ENCODE measurements at regions not wholly inside any gene's neighbourhood (a gene's known extent, or its start where the extent isn't known, plus 50 kb on each side); places are given as distances from the start of the nearest gene placed in this dataset.
"Not testable (repeated sequence)": the region's sequence is repeated elsewhere in the genome, so short reads cannot be mapped to it uniquely, and the experiment has no call there.

GRCh38 chr16:16494114-16494513 lies 115.2 kb downstream of the NPIPA7 start:
- H3K27me3 Mint-ChIP-seq; ATAC-seq; POLR2A ChIA-PET; H3K9me3 Mint-ChIP-seq; DNase-seq; H3K27me3 ChIP-seq (ENCODE audit: control insufficient read depth in 2 of 2, insufficient read depth in 2 of 2, low read length in 2 of 2); H3K36me3 ChIP-seq (ENCODE audit: control insufficient read depth in 2 of 3, insufficient read depth in 3 of 3, low read length in 3 of 3); H3K4me3 Mint-ChIP-seq; H3K27ac ChIP-seq (ENCODE audit: low read depth, low read length); H3K4me1 Mint-ChIP-seq; intact Hi-C loops (cut with micrococcal nuclease); H3K36me3 Mint-ChIP-seq; H3K27ac Mint-ChIP-seq; H3K4me1 ChIP-seq (ENCODE audit: control insufficient read depth in 2 of 2, insufficient read depth in 2 of 2, low read length in 2 of 2); H3K4me3 ChIP-seq (ENCODE audit: low read length); CTCF ChIA-PET; H3K9me3 ChIP-seq (ENCODE audit: control insufficient read depth in 2 of 3, low read length in 3 of 3): not testable (repeated sequence)

DNA sequence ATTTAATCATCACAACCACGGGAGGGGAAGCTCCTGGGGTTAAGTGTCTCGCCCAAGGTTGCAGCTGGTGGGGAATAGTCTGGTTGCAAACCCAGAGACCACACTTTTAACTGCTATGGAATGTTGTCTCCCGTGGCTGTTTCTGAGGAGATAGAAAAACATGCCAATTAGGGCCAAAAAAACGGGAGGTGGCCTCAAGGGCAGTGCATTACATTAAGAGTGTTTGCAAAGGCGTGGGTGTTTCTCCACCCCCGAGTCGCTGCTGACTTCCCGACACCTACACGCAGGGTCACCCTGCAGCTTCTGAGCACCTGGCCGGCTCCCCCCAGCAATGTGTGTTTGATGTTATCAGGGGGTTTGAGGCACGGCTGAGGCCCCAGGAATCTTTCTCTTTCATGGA lies 116.1 kb downstream of the NPIPA7 start:
- intact Hi-C loops (cut with micrococcal nuclease); H3K9me3 ChIP-seq (ENCODE audit: control insufficient read depth in 2 of 3, low read length in 3 of 3); POLR2A ChIA-PET; H3K27ac Mint-ChIP-seq; H3K27me3 ChIP-seq (ENCODE audit: control insufficient read depth in 2 of 2, insufficient read depth in 2 of 2, low read length in 2 of 2); ATAC-seq; CTCF ChIA-PET; H3K4me3 ChIP-seq (ENCODE audit: low read length); H3K4me1 Mint-ChIP-seq; H3K9me3 Mint-ChIP-seq; H3K27me3 Mint-ChIP-seq; H3K4me1 ChIP-seq (ENCODE audit: control insufficient read depth in 2 of 2, insufficient read depth in 2 of 2, low read length in 2 of 2); DNase-seq; H3K27ac ChIP-seq (ENCODE audit: low read depth, low read length); H3K36me3 Mint-ChIP-seq; H3K4me3 Mint-ChIP-seq; H3K36me3 ChIP-seq (ENCODE audit: control insufficient read depth in 2 of 3, insufficient read depth in 3 of 3, low read length in 3 of 3): not testable (repeated sequence)

GRCh38 chr16:16499875-16500274 lies 120.9 kb downstream of the NPIPA7 start:
- not testable (repeated sequence) for H3K9me3 Mint-ChIP-seq, H3K36me3 Mint-ChIP-seq, H3K27ac Mint-ChIP-seq

DNA sequence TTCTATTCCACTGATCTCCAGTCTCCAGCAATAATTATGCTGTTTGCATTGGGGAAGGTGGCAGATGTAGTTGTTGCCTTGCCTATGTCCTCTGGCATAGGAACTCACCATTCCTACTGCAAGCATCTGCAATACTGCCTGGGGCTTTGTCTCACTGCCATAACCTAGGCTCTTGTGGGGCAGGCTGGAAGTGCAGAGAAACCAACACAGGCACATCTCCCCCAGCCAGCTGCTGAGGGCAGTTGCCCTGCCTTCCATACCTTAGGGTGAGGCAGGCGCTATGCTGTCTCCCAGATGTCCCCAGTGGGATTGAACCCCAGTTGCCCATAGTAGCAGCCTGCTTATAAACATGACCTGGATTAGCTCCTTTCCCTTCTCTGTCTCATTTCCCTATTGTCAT lies 128.1 kb downstream of the NPIPA7 start:
- H3K27me3 Mint-ChIP-seq; H3K4me3 Mint-ChIP-seq; DNase-seq; H3K9me3 ChIP-seq (ENCODE audit: control insufficient read depth in 2 of 3, low read length in 3 of 3); H3K27ac Mint-ChIP-seq; POLR2A ChIA-PET; intact Hi-C loops (cut with micrococcal nuclease); ATAC-seq; H3K36me3 ChIP-seq (ENCODE audit: control insufficient read depth in 2 of 3, insufficient read depth in 3 of 3, low read length in 3 of 3); H3K36me3 Mint-ChIP-seq; H3K4me1 Mint-ChIP-seq; H3K4me3 ChIP-seq (ENCODE audit: low read length); CTCF ChIA-PET; H3K9me3 Mint-ChIP-seq; H3K4me1 ChIP-seq (ENCODE audit: control insufficient read depth in 2 of 2, insufficient read depth in 2 of 2, low read length in 2 of 2); H3K27ac ChIP-seq (ENCODE audit: low read depth, low read length); H3K27me3 ChIP-seq (ENCODE audit: control insufficient read depth in 2 of 2, insufficient read depth in 2 of 2, low read length in 2 of 2): not testable (repeated sequence)

More at GRCh38 chr16:16499875-16500274, 120.9 kb downstream of the NPIPA7 start:
- DNase-seq; ATAC-seq; H3K27me3 ChIP-seq (ENCODE audit: control insufficient read depth in 2 of 2, insufficient read depth in 2 of 2, low read length in 2 of 2); intact Hi-C loops (cut with micrococcal nuclease); H3K9me3 ChIP-seq (ENCODE audit: control insufficient read depth in 2 of 3, low read length in 3 of 3); H3K4me1 ChIP-seq (ENCODE audit: control insufficient read depth in 2 of 2, insufficient read depth in 2 of 2, low read length in 2 of 2); H3K4me1 Mint-ChIP-seq; POLR2A ChIA-PET; H3K4me3 Mint-ChIP-seq; CTCF ChIA-PET; H3K4me3 ChIP-seq (ENCODE audit: low read length); H3K27ac ChIP-seq (ENCODE audit: low read depth, low read length); H3K36me3 ChIP-seq (ENCODE audit: control insufficient read depth in 2 of 3, insufficient read depth in 3 of 3, low read length in 3 of 3); H3K27me3 Mint-ChIP-seq: not testable (repeated sequence)

- H3K4me3 Mint-ChIP-seq; H3K4me1 ChIP-seq (ENCODE audit: control insufficient read depth in 2 of 2, insufficient read depth in 2 of 2, low read length in 2 of 2); H3K4me1 Mint-ChIP-seq: not testable (repeated sequence)
Observed at GRCh38 chr16:16508344-16508743, 129.4 kb downstream of the NPIPA7 start.

GRCh38 chr16:16519395-16519794 lies 140.5 kb downstream of the NPIPA7 start:
- H3K4me3 Mint-ChIP-seq, H3K36me3 Mint-ChIP-seq, CTCF ChIA-PET: not testable (repeated sequence)

More at GRCh38 chr16:16508344-16508743, 129.4 kb downstream of the NPIPA7 start:
- H3K4me3 ChIP-seq (ENCODE audit: low read length); POLR2A ChIA-PET; DNase-seq; H3K36me3 Mint-ChIP-seq; H3K36me3 ChIP-seq (ENCODE audit: control insufficient read depth in 2 of 3, insufficient read depth in 3 of 3, low read length in 3 of 3); H3K27me3 ChIP-seq (ENCODE audit: control insufficient read depth in 2 of 2, insufficient read depth in 2 of 2, low read length in 2 of 2); H3K9me3 ChIP-seq (ENCODE audit: control insufficient read depth in 2 of 3, low read length in 3 of 3); H3K9me3 Mint-ChIP-seq; intact Hi-C loops (cut with micrococcal nuclease); CTCF ChIA-PET; ATAC-seq; H3K27ac Mint-ChIP-seq; H3K27me3 Mint-ChIP-seq; H3K27ac ChIP-seq (ENCODE audit: low read depth, low read length): not testable (repeated sequence)

GRCh38 chr16:16521239-16522002 lies 142.5 kb downstream of the NPIPA7 start:
- intact Hi-C loops (cut with micrococcal nuclease); H3K27me3 ChIP-seq (ENCODE audit: control insufficient read depth in 2 of 2, insufficient read depth in 2 of 2, low read length in 2 of 2); H3K27me3 Mint-ChIP-seq; H3K4me1 Mint-ChIP-seq; POLR2A ChIA-PET; ATAC-seq; H3K9me3 Mint-ChIP-seq; H3K9me3 ChIP-seq (ENCODE audit: control insufficient read depth in 2 of 3, low read length in 3 of 3); H3K27ac ChIP-seq (ENCODE audit: low read depth, low read length); DNase-seq; H3K4me3 ChIP-seq (ENCODE audit: low read length); H3K4me3 Mint-ChIP-seq; H3K4me1 ChIP-seq (ENCODE audit: control insufficient read depth in 2 of 2, insufficient read depth in 2 of 2, low read length in 2 of 2); CTCF ChIA-PET; H3K36me3 Mint-ChIP-seq; H3K27ac Mint-ChIP-seq; H3K36me3 ChIP-seq (ENCODE audit: control insufficient read depth in 2 of 3, insufficient read depth in 3 of 3, low read length in 3 of 3): not testable (repeated sequence)

More at GRCh38 chr16:16519395-16519794, 140.5 kb downstream of the NPIPA7 start:
- H3K36me3 ChIP-seq (ENCODE audit: control insufficient read depth in 2 of 3, insufficient read depth in 3 of 3, low read length in 3 of 3); H3K27me3 Mint-ChIP-seq; DNase-seq; H3K4me3 ChIP-seq (ENCODE audit: low read length); H3K9me3 ChIP-seq (ENCODE audit: control insufficient read depth in 2 of 3, low read length in 3 of 3); H3K27ac ChIP-seq (ENCODE audit: low read depth, low read length); H3K27me3 ChIP-seq (ENCODE audit: control insufficient read depth in 2 of 2, insufficient read depth in 2 of 2, low read length in 2 of 2); H3K4me1 Mint-ChIP-seq; H3K4me1 ChIP-seq (ENCODE audit: control insufficient read depth in 2 of 2, insufficient read depth in 2 of 2, low read length in 2 of 2); POLR2A ChIA-PET; H3K9me3 Mint-ChIP-seq; intact Hi-C loops (cut with micrococcal nuclease); H3K27ac Mint-ChIP-seq; ATAC-seq: not testable (repeated sequence)
